WTC11 (cell line): ENCODE measurements at regions not wholly inside any gene's neighbourhood (a gene's known extent, or its start where the extent isn't known, plus 50 kb on each side); places are given as distances from the start of the nearest gene placed in this dataset.

Source experiments
- ATAC-seq: fragments of 200-7000 bp; cut with Tn5 transposase; 2 replicates; pipeline ENCODE4 v1.10.0; 2021; ENCODE audit warnings: mild to moderate bottlenecking, moderate library complexity
- CTCF ChIA-PET: fragments of 300-600 bp; sonication (Branson Sonifier 250); formaldehyde crosslinking; loops from one replicate; lab custom pipeline; 2021; ENCODE audit warnings: antibody characterized with exemption; lab: Charles Lee
- POLR2A ChIA-PET: fragments of 350-600 bp; sonication (Branson Sonifier 250); formaldehyde crosslinking; loops from one replicate; lab custom pipeline; 2021; ENCODE audit warnings: antibody characterized with exemption; lab: Charles Lee
- DNase-seq: peaks from one replicate; pipeline ENCODE4 v3.0.0; 2021; ENCODE audit warnings: low spot score
- H3K27ac Mint-ChIP-seq: 2 replicates; pipeline ENCODE4 v1.8.0; 2021; ENCODE audit warnings: mixed read lengths
- H3K27me3 Mint-ChIP-seq: 2 replicates; pipeline ENCODE4 v1.8.0; 2021; ENCODE audit warnings: low read depth, mild to moderate bottlenecking, moderate library complexity, mixed read lengths
- H3K36me3 Mint-ChIP-seq: 2 replicates; pipeline ENCODE4 v1.8.0; 2021; ENCODE audit warnings: mixed read lengths
- H3K4me1 Mint-ChIP-seq: 2 replicates; pipeline ENCODE4 v1.8.0; 2022; ENCODE audit warnings: mixed read lengths
- H3K4me3 Mint-ChIP-seq: 2 replicates; pipeline ENCODE4 v1.8.0; 2021; ENCODE audit warnings: mild to moderate bottlenecking, moderate library complexity, mixed read lengths
- H3K9me3 Mint-ChIP-seq: 2 replicates; pipeline ENCODE4 v1.8.0; 2021; ENCODE audit warnings: mixed read lengths
- ATF2 ChIP-seq: sonication (generic); formaldehyde crosslinking; IDR thresholded peaks from 2 replicates; pipeline ENCODE4 v1.8.1; 2022; ENCODE audit warnings: low read depth, missing genetic modification reagents, borderline replicate concordance
- CBFB ChIP-seq: sonication (generic); formaldehyde crosslinking; IDR thresholded peaks from 2 replicates; pipeline ENCODE4 v1.8.1; 2022; ENCODE audit warnings: mild to moderate bottlenecking, low read depth, missing genetic modification reagents
- ETV6 ChIP-seq: sonication (generic); formaldehyde crosslinking; IDR thresholded peaks from 2 replicates; pipeline ENCODE4 v1.8.1; 2022; ENCODE audit warnings: mild to moderate bottlenecking, missing genetic modification reagents
- FOXP1 ChIP-seq: sonication (generic); formaldehyde crosslinking; IDR thresholded peaks from 2 replicates; pipeline ENCODE4 v1.8.0; 2022; ENCODE audit warnings: missing genetic modification reagents, mild to moderate bottlenecking, moderate library complexity, borderline replicate concordance
- HMGA2 ChIP-seq: fragments of 250-450 bp; sonication (Bioruptor Pico); IDR thresholded peaks from 2 replicates; pipeline ENCODE4 v1.4.0; 2021; ENCODE audit warnings: mild to moderate bottlenecking, moderate library complexity
- HMGXB4 ChIP-seq: sonication (generic); formaldehyde crosslinking; IDR thresholded peaks from 2 replicates; pipeline ENCODE4 v1.8.1; 2023; ENCODE audit warnings: mild to moderate bottlenecking, moderate library complexity, missing genetic modification reagents
- JAZF1 ChIP-seq: fragments of 250-450 bp; sonication (Bioruptor Pico); IDR thresholded peaks from 2 replicates; pipeline ENCODE4 v1.9.0; 2021; ENCODE audit warnings: moderate library complexity, mild to moderate bottlenecking, inconsistent platforms
- JUN ChIP-seq: sonication (generic); formaldehyde crosslinking; IDR thresholded peaks from 2 replicates; pipeline ENCODE4 v1.8.0; 2023; ENCODE audit warnings: mild to moderate bottlenecking, missing genetic modification reagents
- NFATC4 ChIP-seq: fragments of 250-450 bp; sonication (Bioruptor Pico); IDR thresholded peaks from 2 replicates; pipeline ENCODE4 v1.9.0; 2021; ENCODE audit warnings: mild to moderate bottlenecking
- NFE2L1 ChIP-seq: sonication (generic); formaldehyde crosslinking; IDR thresholded peaks from 2 replicates; pipeline ENCODE4 v1.8.1; 2023; ENCODE audit warnings: missing genetic modification reagents
- NR2C2 ChIP-seq: sonication (generic); formaldehyde crosslinking; IDR thresholded peaks from 2 replicates; pipeline ENCODE4 v1.8.0; 2022; ENCODE audit warnings: mild to moderate bottlenecking, missing genetic modification reagents
- TCF7 ChIP-seq: sonication (generic); formaldehyde crosslinking; IDR thresholded peaks from 2 replicates; pipeline ENCODE4 v1.8.0; 2022; ENCODE audit warnings: mild to moderate bottlenecking, low read depth, missing genetic modification reagents, moderate library complexity
- USF2 ChIP-seq: sonication (generic); formaldehyde crosslinking; IDR thresholded peaks from 2 replicates; pipeline ENCODE4 v1.8.1; 2023; ENCODE audit warnings: mild to moderate bottlenecking, missing genetic modification reagents, moderate library complexity
- ZNF219 ChIP-seq: sonication (generic); formaldehyde crosslinking; IDR thresholded peaks from 2 replicates; pipeline ENCODE4 v1.8.0; 2023; ENCODE audit warnings: missing genetic modification reagents, mild to moderate bottlenecking, borderline replicate concordance
- ZNF512 ChIP-seq: sonication (generic); formaldehyde crosslinking; IDR thresholded peaks from 2 replicates; pipeline ENCODE4 v1.8.1; 2022; ENCODE audit warnings: missing genetic modification reagents, borderline replicate concordance
- TF ChIP-seq, protein P1 (sequence below): sonication (generic); formaldehyde crosslinking; IDR thresholded peaks from 2 replicates; pipeline ENCODE4 v1.8.0; 2023; ENCODE audit warnings: mild to moderate bottlenecking, missing genetic modification reagents
- TF ChIP-seq, protein P2 (sequence below): sonication (generic); formaldehyde crosslinking; IDR thresholded peaks from 2 replicates; pipeline ENCODE4 v1.8.1; 2022; ENCODE audit warnings: mild to moderate bottlenecking, missing genetic modification reagents, moderate library complexity, borderline replicate concordance
- TF ChIP-seq, protein P3 (sequence below): sonication (generic); formaldehyde crosslinking; IDR thresholded peaks from 2 replicates; pipeline ENCODE4 v1.8.1; 2023; ENCODE audit warnings: mild to moderate bottlenecking, missing genetic modification reagents, borderline replicate concordance

DNA sequence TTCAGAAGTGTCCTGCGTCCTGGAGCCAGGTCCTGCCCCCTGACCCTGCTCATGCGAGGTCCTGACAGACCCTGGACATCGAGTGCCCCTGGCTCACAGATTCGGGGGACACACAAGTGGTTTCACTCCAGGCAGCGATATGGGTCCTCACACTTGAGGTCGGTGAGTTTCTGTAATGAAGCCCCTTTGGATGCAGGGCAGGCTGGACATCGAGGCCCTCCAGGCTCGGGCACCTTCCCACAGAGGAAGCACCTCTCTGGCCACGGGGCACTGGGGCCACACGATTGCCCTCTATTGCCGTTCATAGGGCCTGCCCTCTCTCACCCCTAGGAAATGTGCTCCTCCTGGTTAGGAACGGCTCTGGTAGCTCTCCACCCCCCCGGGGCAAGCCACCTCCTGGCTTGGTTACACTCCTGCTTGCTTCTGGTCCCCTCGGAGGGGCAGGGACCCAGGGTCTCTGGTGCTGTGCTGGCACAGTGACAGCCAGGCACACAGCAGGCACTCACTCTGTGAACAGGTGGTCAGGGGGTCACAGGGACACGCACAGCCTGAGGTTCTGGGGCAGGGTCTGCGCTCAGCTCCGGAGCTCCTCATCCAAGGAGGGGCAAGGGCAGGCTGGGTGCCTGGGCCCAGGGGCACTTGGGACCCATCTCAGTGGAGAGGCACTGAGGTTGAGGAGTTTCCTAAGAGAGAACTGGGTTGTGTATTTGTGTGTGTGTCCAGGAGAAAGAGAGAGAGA lies 907.7 kb downstream of the BRD1 start (continued):
- no peak for TF ChIP-seq NFE2L1
- no peak for TF ChIP-seq NR2C2 (CRISPR knock-in tag)
- TF ChIP-seq, all 79 proteins: peak for 0

GRCh38 chr22:48919187-48919590 lies 908.5 kb downstream of the BRD1 start:
- Mint-ChIP-seq H3K4me1 (peaks cover 31% of the 10 kb centered on the region), H3K27me3 (peaks cover 7% of the 10 kb centered on the region), H3K9me3 (peaks cover 17% of the 10 kb centered on the region), H3K27ac (no peak overlapping the region), H3K4me3 (no peak overlapping the region), H3K36me3 (peaks cover 10% of the 10 kb centered on the region)
- POLR2A ChIA-PET: interaction anchor here (0.8 kb wide), 1 partner anchor 147 kb away, joined by 3 read pairs; no protein-coding TSS in a partner anchor
- ATAC-seq (no peak), DNase-seq (no peak)
- CTCF ChIA-PET: interaction anchor here (0.9 to 1.7 kb wide), 4 partner anchors 25 to 386 kb away, joined by 3 to 6 read pairs (median 4); no protein-coding TSS in a partner anchor
- TF ChIP-seq JAZF1 (no peak), ETV6 (CRISPR knock-in tag) (no peak), ZNF512 (CRISPR knock-in tag) (no peak), JUN (no peak), HMGA2 (no peak), FOXP1 (CRISPR knock-in tag) (no peak), TCF7 (CRISPR knock-in tag) (no peak), USF2 (CRISPR knock-in tag) (no peak), ATF2 (CRISPR knock-in tag) (no peak), ZNF219 (no peak), CBFB (CRISPR knock-in tag) (no peak), HMGXB4 (CRISPR knock-in tag) (no peak), NFATC4 (no peak), NFE2L1 (no peak)
- TF ChIP-seq, protein P1, sequence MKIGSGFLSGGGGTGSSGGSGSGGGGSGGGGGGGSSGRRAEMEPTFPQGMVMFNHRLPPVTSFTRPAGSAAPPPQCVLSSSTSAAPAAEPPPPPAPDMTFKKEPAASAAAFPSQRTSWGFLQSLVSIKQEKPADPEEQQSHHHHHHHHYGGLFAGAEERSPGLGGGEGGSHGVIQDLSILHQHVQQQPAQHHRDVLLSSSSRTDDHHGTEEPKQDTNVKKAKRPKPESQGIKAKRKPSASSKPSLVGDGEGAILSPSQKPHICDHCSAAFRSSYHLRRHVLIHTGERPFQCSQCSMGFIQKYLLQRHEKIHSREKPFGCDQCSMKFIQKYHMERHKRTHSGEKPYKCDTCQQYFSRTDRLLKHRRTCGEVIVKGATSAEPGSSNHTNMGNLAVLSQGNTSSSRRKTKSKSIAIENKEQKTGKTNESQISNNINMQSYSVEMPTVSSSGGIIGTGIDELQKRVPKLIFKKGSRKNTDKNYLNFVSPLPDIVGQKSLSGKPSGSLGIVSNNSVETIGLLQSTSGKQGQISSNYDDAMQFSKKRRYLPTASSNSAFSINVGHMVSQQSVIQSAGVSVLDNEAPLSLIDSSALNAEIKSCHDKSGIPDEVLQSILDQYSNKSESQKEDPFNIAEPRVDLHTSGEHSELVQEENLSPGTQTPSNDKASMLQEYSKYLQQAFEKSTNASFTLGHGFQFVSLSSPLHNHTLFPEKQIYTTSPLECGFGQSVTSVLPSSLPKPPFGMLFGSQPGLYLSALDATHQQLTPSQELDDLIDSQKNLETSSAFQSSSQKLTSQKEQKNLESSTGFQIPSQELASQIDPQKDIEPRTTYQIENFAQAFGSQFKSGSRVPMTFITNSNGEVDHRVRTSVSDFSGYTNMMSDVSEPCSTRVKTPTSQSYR (CRISPR knock-in tag): no peak
- TF ChIP-seq, protein P2, sequence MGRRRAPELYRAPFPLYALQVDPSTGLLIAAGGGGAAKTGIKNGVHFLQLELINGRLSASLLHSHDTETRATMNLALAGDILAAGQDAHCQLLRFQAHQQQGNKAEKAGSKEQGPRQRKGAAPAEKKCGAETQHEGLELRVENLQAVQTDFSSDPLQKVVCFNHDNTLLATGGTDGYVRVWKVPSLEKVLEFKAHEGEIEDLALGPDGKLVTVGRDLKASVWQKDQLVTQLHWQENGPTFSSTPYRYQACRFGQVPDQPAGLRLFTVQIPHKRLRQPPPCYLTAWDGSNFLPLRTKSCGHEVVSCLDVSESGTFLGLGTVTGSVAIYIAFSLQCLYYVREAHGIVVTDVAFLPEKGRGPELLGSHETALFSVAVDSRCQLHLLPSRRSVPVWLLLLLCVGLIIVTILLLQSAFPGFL: no peak
- TF ChIP-seq, protein P3, sequence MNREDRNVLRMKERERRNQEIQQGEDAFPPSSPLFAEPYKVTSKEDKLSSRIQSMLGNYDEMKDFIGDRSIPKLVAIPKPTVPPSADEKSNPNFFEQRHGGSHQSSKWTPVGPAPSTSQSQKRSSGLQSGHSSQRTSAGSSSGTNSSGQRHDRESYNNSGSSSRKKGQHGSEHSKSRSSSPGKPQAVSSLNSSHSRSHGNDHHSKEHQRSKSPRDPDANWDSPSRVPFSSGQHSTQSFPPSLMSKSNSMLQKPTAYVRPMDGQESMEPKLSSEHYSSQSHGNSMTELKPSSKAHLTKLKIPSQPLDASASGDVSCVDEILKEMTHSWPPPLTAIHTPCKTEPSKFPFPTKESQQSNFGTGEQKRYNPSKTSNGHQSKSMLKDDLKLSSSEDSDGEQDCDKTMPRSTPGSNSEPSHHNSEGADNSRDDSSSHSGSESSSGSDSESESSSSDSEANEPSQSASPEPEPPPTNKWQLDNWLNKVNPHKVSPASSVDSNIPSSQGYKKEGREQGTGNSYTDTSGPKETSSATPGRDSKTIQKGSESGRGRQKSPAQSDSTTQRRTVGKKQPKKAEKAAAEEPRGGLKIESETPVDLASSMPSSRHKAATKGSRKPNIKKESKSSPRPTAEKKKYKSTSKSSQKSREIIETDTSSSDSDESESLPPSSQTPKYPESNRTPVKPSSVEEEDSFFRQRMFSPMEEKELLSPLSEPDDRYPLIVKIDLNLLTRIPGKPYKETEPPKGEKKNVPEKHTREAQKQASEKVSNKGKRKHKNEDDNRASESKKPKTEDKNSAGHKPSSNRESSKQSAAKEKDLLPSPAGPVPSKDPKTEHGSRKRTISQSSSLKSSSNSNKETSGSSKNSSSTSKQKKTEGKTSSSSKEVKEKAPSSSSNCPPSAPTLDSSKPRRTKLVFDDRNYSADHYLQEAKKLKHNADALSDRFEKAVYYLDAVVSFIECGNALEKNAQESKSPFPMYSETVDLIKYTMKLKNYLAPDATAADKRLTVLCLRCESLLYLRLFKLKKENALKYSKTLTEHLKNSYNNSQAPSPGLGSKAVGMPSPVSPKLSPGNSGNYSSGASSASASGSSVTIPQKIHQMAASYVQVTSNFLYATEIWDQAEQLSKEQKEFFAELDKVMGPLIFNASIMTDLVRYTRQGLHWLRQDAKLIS: no peak
